ENCODE measurements at regions not wholly inside any gene's neighbourhood (a gene's known extent, or its start where the extent isn't known, plus 50 kb on each side); places are given as distances from the start of the nearest gene placed in this dataset.

GRCh38 chr7:12898004-12898403 is 210.6 kb downstream of the ARL4A start:
- H4K20me1 ChIP-seq (ENCODE audit: insufficient read depth, low read length), result no peaks in the 10 kb centered on the region
- no peaks in the 10 kb centered on the region for H3K4me1 ChIP-seq (ENCODE audit: insufficient read depth, low read length, poor library complexity, severe bottlenecking)
- H3K4me3 ChIP-seq (ENCODE audit: low read depth, low read length, poor library complexity, severe bottlenecking), result no peak overlapping the region
- no peaks in the 10 kb centered on the region for H3K9me3 ChIP-seq (ENCODE audit: low read length)
- no peak for TF ChIP-seq CTCF (conservative IDR thresholded peaks at IDR 0.05; ENCODE audit: low read length)
- TF ChIP-seq EZH2phosphoT487 (IDR thresholded peaks at IDR 0.05; ENCODE audit: borderline replicate concordance, low read depth, low read length), result no peak
- H3K27ac ChIP-seq (ENCODE audit: low read depth, low read length, poor library complexity, severe bottlenecking), result no peak overlapping the region
- DNase-seq (ENCODE audit: low spot score), result no peak
- intact Hi-C loops (cut with micrococcal nuclease; ENCODE audit: unreplicated experiment), result no loop called here
- H3K9me2 ChIP-seq (ENCODE audit: insufficient read depth, low read length), result no peaks in the 10 kb centered on the region
- H2AFZ ChIP-seq (ENCODE audit: low read length), result no peak overlapping the region
- no peaks in the 10 kb centered on the region for H3K36me3 ChIP-seq (ENCODE audit: insufficient read depth, low read length)
- POLR2A ChIA-PET, result no interaction called here
- no TSS peak for BruUV-seq (replicated peaks)
- H3K79me2 ChIP-seq (ENCODE audit: insufficient read depth, low read depth, low read length), result no peaks in the 10 kb centered on the region
- CTCF ChIA-PET (ENCODE audit: unreplicated experiment), result no interaction called here
- H3K4me2 ChIP-seq (ENCODE audit: low read length), result no peak overlapping the region

DNA sequence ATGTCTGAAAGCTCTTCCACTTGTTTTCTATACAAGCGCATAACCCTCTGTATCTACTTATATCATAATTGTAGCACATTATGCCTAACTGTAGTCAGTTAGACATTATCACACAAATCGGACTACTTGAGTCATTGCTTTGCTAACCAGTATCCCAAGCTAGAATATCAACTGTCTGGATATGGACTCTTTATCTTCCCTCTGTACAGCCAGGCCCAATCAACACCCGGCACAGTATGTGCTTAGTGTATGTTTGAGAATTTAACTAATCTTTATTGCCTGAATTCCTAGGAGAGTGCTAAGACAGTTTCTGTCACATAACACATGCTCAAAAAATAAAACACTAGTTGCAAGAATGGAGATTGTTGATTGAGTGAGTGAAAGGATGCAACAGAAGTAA is 211.2 kb downstream of the ARL4A start:
- Histone ChIP-seq H3K36me3 (ENCODE audit: insufficient read depth, low read length) (no peaks in the 10 kb centered on the region), H2AFZ (ENCODE audit: low read length) (no peak overlapping the region), H4K20me1 (ENCODE audit: insufficient read depth, low read length) (no peaks in the 10 kb centered on the region), H3K79me2 (ENCODE audit: insufficient read depth, low read depth, low read length) (no peaks in the 10 kb centered on the region), H3K4me1 (ENCODE audit: insufficient read depth, low read length, poor library complexity, severe bottlenecking) (no peaks in the 10 kb centered on the region), H3K9me2 (ENCODE audit: insufficient read depth, low read length) (no peaks in the 10 kb centered on the region), H3K9me3 (ENCODE audit: low read length) (no peaks in the 10 kb centered on the region), H3K4me3 (ENCODE audit: low read depth, low read length, poor library complexity, severe bottlenecking) (no peak overlapping the region), H3K27ac (ENCODE audit: low read depth, low read length, poor library complexity, severe bottlenecking) (no peak overlapping the region), H3K4me2 (ENCODE audit: low read length) (no peak overlapping the region)
- BruUV-seq (replicated peaks), result no TSS peak
- no peak for TF ChIP-seq EZH2phosphoT487 (IDR thresholded peaks at IDR 0.05; ENCODE audit: borderline replicate concordance, low read depth, low read length)
- TF ChIP-seq CTCF (conservative IDR thresholded peaks at IDR 0.05; ENCODE audit: low read length), result no peak
- intact Hi-C loops (cut with micrococcal nuclease; ENCODE audit: unreplicated experiment), result no loop called here
- no peak for DNase-seq (ENCODE audit: low spot score)
- CTCF ChIA-PET (ENCODE audit: unreplicated experiment), result no interaction called here
- POLR2A ChIA-PET, result no interaction called here

DNA sequence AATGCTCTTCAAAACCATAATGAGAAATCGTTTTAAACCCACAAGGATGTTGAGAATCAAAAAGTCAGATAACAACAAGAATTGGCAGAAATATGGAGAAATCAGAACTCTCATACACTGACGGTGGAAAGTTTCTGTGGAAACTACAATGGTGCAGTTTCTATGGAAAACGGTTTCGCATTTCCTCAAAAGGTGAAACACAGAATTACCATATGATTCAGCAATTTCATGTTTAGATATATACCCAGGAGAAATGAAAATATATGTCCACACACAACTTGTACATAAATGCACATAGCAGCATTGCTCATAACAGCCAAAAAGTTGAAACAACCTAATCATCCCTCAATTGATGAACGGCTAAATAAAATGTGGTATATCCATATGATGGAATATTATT is 218.2 kb downstream of the ARL4A start:
- H3K79me2 ChIP-seq (ENCODE audit: insufficient read depth, low read depth, low read length), result no peaks in the 10 kb centered on the region
- TF ChIP-seq EZH2phosphoT487 (IDR thresholded peaks at IDR 0.05; ENCODE audit: borderline replicate concordance, low read depth, low read length), result no peak
- TF ChIP-seq CTCF (conservative IDR thresholded peaks at IDR 0.05; ENCODE audit: low read length), result no peak
- no peaks in the 10 kb centered on the region for H3K4me1 ChIP-seq (ENCODE audit: insufficient read depth, low read length, poor library complexity, severe bottlenecking)
- no peak for DNase-seq (ENCODE audit: low spot score)
- no peaks in the 10 kb centered on the region for H4K20me1 ChIP-seq (ENCODE audit: insufficient read depth, low read length)
- CTCF ChIA-PET (ENCODE audit: unreplicated experiment), result no interaction called here
- no peaks in the 10 kb centered on the region for H3K9me3 ChIP-seq (ENCODE audit: low read length)
- no peak overlapping the region for H3K4me2 ChIP-seq (ENCODE audit: low read length)
- POLR2A ChIA-PET, result no interaction called here
- H3K36me3 ChIP-seq (ENCODE audit: insufficient read depth, low read length), result no peaks in the 10 kb centered on the region
- no peaks in the 10 kb centered on the region for H3K9me2 ChIP-seq (ENCODE audit: insufficient read depth, low read length)
- no peak overlapping the region for H2AFZ ChIP-seq (ENCODE audit: low read length)
- BruUV-seq (replicated peaks), result no TSS peak
- H3K27ac ChIP-seq (ENCODE audit: low read depth, low read length, poor library complexity, severe bottlenecking), result no peak overlapping the region
- intact Hi-C loops (cut with micrococcal nuclease; ENCODE audit: unreplicated experiment), result no loop called here
- H3K4me3 ChIP-seq (ENCODE audit: low read depth, low read length, poor library complexity, severe bottlenecking), result no peak overlapping the region

Data from OCI-LY7 (cell line).